ENCODE measurements at regions not wholly inside any gene's neighbourhood (a gene's known extent, or its start where the extent isn't known, plus 50 kb on each side); places are given as distances from the start of the nearest gene placed in this dataset.
"Not testable (repeated sequence)": the region's sequence is repeated elsewhere in the genome, so short reads cannot be mapped to it uniquely, and the experiment has no call there.

GRCh38 chr14:106174206-106174605 lies 647.8 kb downstream of the TMEM121 start:
- TF ChIP-seq CTCF (IDR thresholded peaks at IDR 0.05) (no peak), POLR2AphosphoS5 (IDR thresholded peaks at IDR 0.05) (no peak), EP300 (IDR thresholded peaks at IDR 0.05; ENCODE audit: low read depth) (no peak), POLR2A (IDR thresholded peaks at IDR 0.05) (no peak)
- Histone ChIP-seq H3K4me1 (no peaks in the 10 kb centered on the region), H3K9me3 (no peaks in the 10 kb centered on the region), H3K27ac (no peak overlapping the region), H3K4me3 (no peak overlapping the region), H3K27me3 (no peaks in the 10 kb centered on the region), H3K36me3 (no peaks in the 10 kb centered on the region)
- peak; percentile 19 for DNase-seq
- in situ Hi-C loops (cut with MboI; ENCODE audit: low pct_ligation_motif_present in 1 of 4, low pct_unique_long_range_greater_than_20kb in 1 of 4, low sequenced_read_pairs in 3 of 4) (no loop called here), intact Hi-C loops (cut with DNase I; ENCODE audit: low total_unique reads) (no loop called here)
- WGBS, 2 donors (ENCODE audit: low coverage in 1 of 2), result 46 to 61% methylated on average over 5 to 7 of the region's 7 CpGs

- 44 to 67% methylated on average over 1 to 7 of the region's 7 CpGs for WGBS, 2 donors (ENCODE audit: low coverage in 1 of 2)
- DNase-seq; in situ Hi-C loops (cut with MboI; ENCODE audit: low pct_ligation_motif_present in 1 of 4, low pct_unique_long_range_greater_than_20kb in 1 of 4, low sequenced_read_pairs in 3 of 4): not testable (repeated sequence)
These were observed 651.2 kb downstream of the TMEM121 start for GRCh38 chr14:106177266-106178246.

GRCh38 chr14:106179761-106180160 lies 653.4 kb downstream of the TMEM121 start:
- no peak for TF ChIP-seq POLR2A (IDR thresholded peaks at IDR 0.05)
- TF ChIP-seq EP300 (IDR thresholded peaks at IDR 0.05; ENCODE audit: low read depth), result no peak
- no peak for TF ChIP-seq CTCF (IDR thresholded peaks at IDR 0.05)
- no peak for TF ChIP-seq POLR2AphosphoS5 (IDR thresholded peaks at IDR 0.05)

More at GRCh38 chr14:106177266-106178246, 651.2 kb downstream of the TMEM121 start:
- H3K4me3 ChIP-seq; H3K36me3 ChIP-seq; intact Hi-C loops (cut with DNase I; ENCODE audit: low total_unique reads); H3K4me1 ChIP-seq; H3K9me3 ChIP-seq; H3K27me3 ChIP-seq; H3K27ac ChIP-seq: not testable (repeated sequence)

GRCh38 chr14:106184771-106185170 lies 658.4 kb downstream of the TMEM121 start:
- H3K4me1 ChIP-seq; H3K36me3 ChIP-seq; in situ Hi-C loops (cut with MboI; ENCODE audit: low pct_ligation_motif_present in 1 of 4, low pct_unique_long_range_greater_than_20kb in 1 of 4, low sequenced_read_pairs in 3 of 4); intact Hi-C loops (cut with DNase I; ENCODE audit: low total_unique reads); H3K4me3 ChIP-seq; H3K27me3 ChIP-seq; H3K9me3 ChIP-seq: not testable (repeated sequence)
- H3K27ac ChIP-seq, result peak overlapping the region in 1 of 4 donors; percentile 19
- WGBS, 2 donors (ENCODE audit: low coverage in 1 of 2), result 58% methylated on average over 8 of the region's 8 CpGs; no CpG with 5 or more reads in 1 of the 2 donors
- DNase-seq, result peak; percentile 40

More at GRCh38 chr14:106179761-106180160, 653.4 kb downstream of the TMEM121 start:
- Histone ChIP-seq H3K4me1 (no peaks in the 10 kb centered on the region), H3K9me3 (no peaks in the 10 kb centered on the region), H3K4me3 (no peak overlapping the region), H3K36me3 (no peaks in the 10 kb centered on the region), H3K27ac (no peak overlapping the region), H3K27me3 (no peaks in the 10 kb centered on the region)
- DNase-seq, result no peak
- in situ Hi-C loops (cut with MboI; ENCODE audit: low pct_ligation_motif_present in 1 of 4, low pct_unique_long_range_greater_than_20kb in 1 of 4, low sequenced_read_pairs in 3 of 4), result no loop called here
- 62% methylated on average over 2 of the region's 2 CpGs; no CpG with 5 or more reads in 1 of the 2 donors for WGBS, 2 donors (ENCODE audit: low coverage in 1 of 2)
- intact Hi-C loops (cut with DNase I; ENCODE audit: low total_unique reads), result no loop called here

GRCh38 chr14:106185174-106185836 lies 658.9 kb downstream of the TMEM121 start:
- DNase-seq; H3K4me1 ChIP-seq; H3K4me3 ChIP-seq; H3K36me3 ChIP-seq; H3K27me3 ChIP-seq; H3K9me3 ChIP-seq; intact Hi-C loops (cut with DNase I; ENCODE audit: low total_unique reads); in situ Hi-C loops (cut with MboI; ENCODE audit: low pct_ligation_motif_present in 1 of 4, low pct_unique_long_range_greater_than_20kb in 1 of 4, low sequenced_read_pairs in 3 of 4): not testable (repeated sequence)
- H3K27ac ChIP-seq, result peak overlapping the region in 1 of 4 donors; percentile 19
- WGBS, 2 donors (ENCODE audit: low coverage in 1 of 2), result 66 to 76% methylated on average over 2 to 6 of the region's 6 CpGs
